Left kidney (tissue), 1 donor: ENCODE measurements at regions not wholly inside any gene's neighbourhood (a gene's known extent, or its start where the extent isn't known, plus 50 kb on each side); places are given as distances from the start of the nearest gene placed in this dataset.
"Not testable (repeated sequence)": the region's sequence is repeated elsewhere in the genome, so short reads cannot be mapped to it uniquely, and the experiment has no call there.

Source experiments
- DNase-seq: peaks from one replicate; pipeline ENCODE4 v3.0.0-alpha.2; 2013

- DNase-seq, result not testable (repeated sequence)
These were observed 180.0 kb downstream of the RTP5 start for GRCh38 chr2:242049492-242049891.

GRCh38 chr2:242051463-242051862, 181.9 kb downstream of the RTP5 start:
- no peak for DNase-seq

- no peak for DNase-seq
These were observed 182.9 kb downstream of the RTP5 start for GRCh38 chr2:242052421-242052820.

GRCh38 chr2:242053921-242054320, 184.4 kb downstream of the RTP5 start:
- DNase-seq, result no peak

GRCh38 chr2:242054406-242054805, 184.9 kb downstream of the RTP5 start:
- no peak for DNase-seq

- DNase-seq, result no peak
These were observed 185.6 kb downstream of the RTP5 start for GRCh38 chr2:242054881-242055801.

- DNase-seq, result no peak
These were observed 186.5 kb downstream of the RTP5 start for GRCh38 chr2:242056026-242056425.

GRCh38 chr2:242056785-242057184, 187.3 kb downstream of the RTP5 start:
- no peak for DNase-seq

- no peak for DNase-seq
These were observed 188.0 kb downstream of the RTP5 start for GRCh38 chr2:242057379-242058040.

GRCh38 chr2:242058116-242058680, 188.7 kb downstream of the RTP5 start:
- no peak for DNase-seq

- no peak for DNase-seq
These were observed 190.0 kb downstream of the RTP5 start for GRCh38 chr2:242059566-242059965.

- no peak for DNase-seq
These were observed 190.8 kb downstream of the RTP5 start for GRCh38 chr2:242060212-242060835.

- not testable (repeated sequence) for DNase-seq
These were observed 192.4 kb downstream of the RTP5 start for GRCh38 chr2:242061930-242062329.

- DNase-seq, result no peak
These were observed 193.9 kb downstream of the RTP5 start for GRCh38 chr2:242063436-242063835.

GRCh38 chr2:242063850-242064249, 194.3 kb downstream of the RTP5 start:
- no peak for DNase-seq

GRCh38 chr2:242064364-242065250, 195.1 kb downstream of the RTP5 start:
- DNase-seq, result no peak

- DNase-seq, result no peak
These were observed 195.9 kb downstream of the RTP5 start for GRCh38 chr2:242065426-242065825.

GRCh38 chr2:242069018-242069417, 199.5 kb downstream of the RTP5 start:
- no peak for DNase-seq

- DNase-seq, result not testable (repeated sequence)
These were observed 200.4 kb downstream of the RTP5 start for GRCh38 chr2:242069938-242070395.

GRCh38 chr2:242070726-242071125, 201.2 kb downstream of the RTP5 start:
- DNase-seq, result not testable (repeated sequence)

GRCh38 chr2:242071377-242071776, 201.8 kb downstream of the RTP5 start:
- not testable (repeated sequence) for DNase-seq
